ENCODE measurements at regions not wholly inside any gene's neighbourhood (a gene's known extent, or its start where the extent isn't known, plus 50 kb on each side); places are given as distances from the start of the nearest gene placed in this dataset.

GRCh38 chr17:33776903-33777302, 478.2 kb upstream of the CCL2 start:
- no peak overlapping the region for H4K91ac ChIP-seq (ENCODE audit: insufficient read depth, low read depth, low read length)
- H3K9me1 ChIP-seq (ENCODE audit: insufficient read depth, low read length): no peaks in the 10 kb centered on the region
- ChIA-PET CTCF (interaction anchor here (1.5 kb wide), 1 partner anchor 26 kb away, joined by 3 read pairs; no protein-coding TSS in a partner anchor), POLR2A (ENCODE audit: unreplicated experiment) (no interaction called here)
- TF ChIP-seq USF2 (IDR thresholded peaks at IDR 0.05; ENCODE audit: low read depth, low read length): no peak
- no peak for TF ChIP-seq MAZ (IDR thresholded peaks at IDR 0.05; ENCODE audit: borderline replicate concordance, low read depth, low read length)
- TF ChIP-seq CEBPB (IDR thresholded peaks at IDR 0.05; ENCODE audit: low read depth, low read length): no peak
- no peak for TF ChIP-seq FOS (IDR thresholded peaks at IDR 0.05; ENCODE audit: low read depth, low read length)
- TF ChIP-seq POLR2A (IDR thresholded peaks at IDR 0.05; ENCODE audit: low read depth, low read length): no peak
- TF ChIP-seq MAFK (IDR thresholded peaks at IDR 0.05; ENCODE audit: low read depth, low read length): no peak
- no peak for TF ChIP-seq NFE2L2 (IDR thresholded peaks at IDR 0.05; ENCODE audit: low read depth, low read length)
- no peak for TF ChIP-seq ELK1 (IDR thresholded peaks at IDR 0.05; ENCODE audit: borderline replicate concordance, low read depth, low read length)
- TF ChIP-seq BHLHE40 (IDR thresholded peaks at IDR 0.05; ENCODE audit: low read depth, low read length): no peak
- no peak for TF ChIP-seq RAD21 (IDR thresholded peaks at IDR 0.05; ENCODE audit: low read length)
- TF ChIP-seq RCOR1 (IDR thresholded peaks at IDR 0.05; ENCODE audit: insufficient replicate concordance, low read length): no peak
- TF ChIP-seq RFX5 (IDR thresholded peaks at IDR 0.05; ENCODE audit: low read depth, low read length): no peak
- no peak for TF ChIP-seq CHD1 (IDR thresholded peaks at IDR 0.05; ENCODE audit: low read depth, low read length)
- TF ChIP-seq MXI1 (IDR thresholded peaks at IDR 0.05; ENCODE audit: borderline replicate concordance, low read depth, low read length): no peak
- TF ChIP-seq CTCF (conservative IDR thresholded peaks at IDR 0.05; ENCODE audit: low read depth, low read length): no peak
- no peak for TF ChIP-seq SMC3 (IDR thresholded peaks at IDR 0.05; ENCODE audit: low read depth, low read length)
- no TSS peak for BruUV-seq (replicated peaks)
- H3K4me2 ChIP-seq (ENCODE audit: low read depth, low read length): no peak overlapping the region
- no peak overlapping the region for H2AK5ac ChIP-seq (ENCODE audit: low read depth, low read length)
- H3K4me3 ChIP-seq (ENCODE audit: insufficient read depth, low read depth, low read length): no peak overlapping the region
- H2BK120ac ChIP-seq (ENCODE audit: low read depth, low read length): no peak overlapping the region
- no peaks in the 10 kb centered on the region for H4K20me1 ChIP-seq (ENCODE audit: insufficient read depth, low read length)
- WGBS, 2 experiments (ENCODE audit: extremely low coverage in 2 of 2, insufficient read length in 1 of 2): no CpG with 5 or more reads among the region's 9 CpGs
- H3K14ac ChIP-seq (replicated peaks; ENCODE audit: low read depth, low read length): no peak overlapping the region
- H3K56ac ChIP-seq (ENCODE audit: extremely low read depth, insufficient read depth, low read length): no peak overlapping the region
- no peak overlapping the region for H3K27ac ChIP-seq (ENCODE audit: insufficient read depth, low read length)
- H2BK20ac ChIP-seq (ENCODE audit: low read depth, low read length): no peak overlapping the region
- no peak overlapping the region for H3K9ac ChIP-seq (ENCODE audit: low read depth, low read length)
- H3K36me3 ChIP-seq (ENCODE audit: control insufficient read depth, insufficient read depth, low read length): no peaks in the 10 kb centered on the region
- H2BK5ac ChIP-seq (ENCODE audit: low read depth, low read length, poor library complexity, severe bottlenecking): no peak overlapping the region
- H2AFZ ChIP-seq (replicated peaks; ENCODE audit: low read length, poor library complexity): no peak overlapping the region
- H3K23ac ChIP-seq (ENCODE audit: low read depth, low read length): no peak overlapping the region
- DNase-seq: no peak
- no peak overlapping the region for H2AK9ac ChIP-seq (replicated peaks; ENCODE audit: low read depth, low read length, poor library complexity)
- H3K4me1 ChIP-seq (ENCODE audit: control insufficient read depth, insufficient read depth, low read length): no peaks in the 10 kb centered on the region
- no peak for ATAC-seq (ENCODE audit: low read depth)
- peaks cover 2% of the 10 kb centered on the region; the same call in 1 of the 2 replicates for H3K27me3 ChIP-seq (ENCODE audit: control insufficient read depth, insufficient read depth, low read length)
- H3K18ac ChIP-seq (ENCODE audit: low read depth, low read length): no peak overlapping the region
- dilution Hi-C loops (cut with HindIII; ENCODE audit: low sequenced_read_pairs, unreplicated experiment) (no loop called here), in situ Hi-C loops (cut with MboI; ENCODE audit: low sequenced_read_pairs) (loop anchor here (10.0 kb wide), 1 partner anchor 588 kb away; the partner anchor contains the start of gene CCL1), intact Hi-C loops (cut with micrococcal nuclease) (no loop called here)
- H3K4ac ChIP-seq (ENCODE audit: low read depth, low read length): no peak overlapping the region
- no peaks in the 10 kb centered on the region for H3K9me3 ChIP-seq (ENCODE audit: control insufficient read depth, insufficient read depth, low read length)
- H2BK15ac ChIP-seq (ENCODE audit: low read depth, low read length): no peak overlapping the region
- H3K79me1 ChIP-seq (ENCODE audit: low read depth in 1 of 2, low read length in 2 of 2): no peaks in the 10 kb centered on the region
- H4K5ac ChIP-seq (ENCODE audit: low read depth, low read length): no peak overlapping the region
- no peak overlapping the region for H4K8ac ChIP-seq (ENCODE audit: low read depth in 2 of 2, low read length in 2 of 2)

All from IMR-90 (cell line).